ENCODE measurements at regions not wholly inside any gene's neighbourhood (a gene's known extent, or its start where the extent isn't known, plus 50 kb on each side); places are given as distances from the start of the nearest gene placed in this dataset.

- H3K9me3 ChIP-seq (ENCODE audit: control insufficient read depth, low read depth, low read length), result no peaks in the 10 kb centered on the region
- WGBS (ENCODE audit: extremely low coverage, insufficient read length, low lambda C conversion rate), result no CpG with 5 or more reads among the region's 5 CpGs
- TF ChIP-seq, protein P1, sequence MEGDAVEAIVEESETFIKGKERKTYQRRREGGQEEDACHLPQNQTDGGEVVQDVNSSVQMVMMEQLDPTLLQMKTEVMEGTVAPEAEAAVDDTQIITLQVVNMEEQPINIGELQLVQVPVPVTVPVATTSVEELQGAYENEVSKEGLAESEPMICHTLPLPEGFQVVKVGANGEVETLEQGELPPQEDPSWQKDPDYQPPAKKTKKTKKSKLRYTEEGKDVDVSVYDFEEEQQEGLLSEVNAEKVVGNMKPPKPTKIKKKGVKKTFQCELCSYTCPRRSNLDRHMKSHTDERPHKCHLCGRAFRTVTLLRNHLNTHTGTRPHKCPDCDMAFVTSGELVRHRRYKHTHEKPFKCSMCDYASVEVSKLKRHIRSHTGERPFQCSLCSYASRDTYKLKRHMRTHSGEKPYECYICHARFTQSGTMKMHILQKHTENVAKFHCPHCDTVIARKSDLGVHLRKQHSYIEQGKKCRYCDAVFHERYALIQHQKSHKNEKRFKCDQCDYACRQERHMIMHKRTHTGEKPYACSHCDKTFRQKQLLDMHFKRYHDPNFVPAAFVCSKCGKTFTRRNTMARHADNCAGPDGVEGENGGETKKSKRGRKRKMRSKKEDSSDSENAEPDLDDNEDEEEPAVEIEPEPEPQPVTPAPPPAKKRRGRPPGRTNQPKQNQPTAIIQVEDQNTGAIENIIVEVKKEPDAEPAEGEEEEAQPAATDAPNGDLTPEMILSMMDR (conservative IDR thresholded peaks at IDR 0.05), result no peak
- H3K4me2 ChIP-seq (ENCODE audit: insufficient read depth, insufficient read length, low read length), result no peak overlapping the region
- no peak overlapping the region for H3K27ac ChIP-seq (ENCODE audit: insufficient read length, low read depth, low read length)
- no peak overlapping the region for H4K8ac ChIP-seq (replicated peaks; ENCODE audit: insufficient read length, low read depth, low read length)
- no peaks in the 10 kb centered on the region for H4K20me1 ChIP-seq (ENCODE audit: control insufficient read depth, insufficient read depth, insufficient read length)
- Mint-ChIP-seq H3K9me3 (no peaks in the 10 kb centered on the region), H3K27ac (no peak overlapping the region), H3K4me3 (no peak overlapping the region; a peak in 1 of 5 replicates), H3K27me3 (ENCODE audit: low read depth) (no peaks in the 10 kb centered on the region), H3K4me1 (no peaks in the 10 kb centered on the region), H3K36me3 (ENCODE audit: insufficient read depth in 1 of 3, low read depth in 3 of 3) (no peaks in the 10 kb centered on the region)
- no peak overlapping the region for H3K4ac ChIP-seq (ENCODE audit: low read depth, low read length)
- H3K14ac ChIP-seq (ENCODE audit: insufficient read depth, low read length), result no peak overlapping the region
- no peak overlapping the region for H2BK120ac ChIP-seq (ENCODE audit: low read depth, low read length, poor library complexity, severe bottlenecking)
- no peak overlapping the region for H2BK12ac ChIP-seq (ENCODE audit: insufficient read length, low read depth, low read length)
- no peak overlapping the region for H3K56ac ChIP-seq (ENCODE audit: insufficient read length, low read depth, low read length)
- no peak overlapping the region for H2BK5ac ChIP-seq (ENCODE audit: insufficient read length, low read length)
- H3T11ph ChIP-seq (ENCODE audit: low read length), result no peak overlapping the region
- no peak overlapping the region for H2BK20ac ChIP-seq (ENCODE audit: low read depth, low read length, poor library complexity, severe bottlenecking)
- no peaks in the 10 kb centered on the region for H3K79me1 ChIP-seq (ENCODE audit: insufficient read depth, low read depth, low read length, poor library complexity, severe bottlenecking)
- no peak overlapping the region for H3K18ac ChIP-seq (ENCODE audit: insufficient read length, low read depth, low read length)
- no peaks in the 10 kb centered on the region for H3K4me1 ChIP-seq (ENCODE audit: insufficient read depth, low read length)
- H3K27me3 ChIP-seq (ENCODE audit: insufficient read depth, low read length), result no peaks in the 10 kb centered on the region
- H3K23ac ChIP-seq (ENCODE audit: insufficient read length, low read depth, low read length), result no peak overlapping the region
- H4K5ac ChIP-seq (ENCODE audit: insufficient read length, low read depth, low read length), result no peak overlapping the region
- H3K23me2 ChIP-seq (ENCODE audit: insufficient read length, low read depth, low read length, poor library complexity, severe bottlenecking), result no peaks in the 10 kb centered on the region
- H3K9ac ChIP-seq (ENCODE audit: extremely low read depth, insufficient read length, low read length), result no peak overlapping the region
- H2AK5ac ChIP-seq (ENCODE audit: insufficient read length, low read length), result no peak overlapping the region
- H4K91ac ChIP-seq (ENCODE audit: insufficient read length, low read depth, low read length), result no peak overlapping the region
- H2AFZ ChIP-seq (ENCODE audit: low read length), result no peak overlapping the region
- DNase-seq, result no peak
- H2BK15ac ChIP-seq (ENCODE audit: low read depth, low read length), result no peak overlapping the region
- no peaks in the 10 kb centered on the region for H3K79me2 ChIP-seq (ENCODE audit: insufficient read depth, low read length)
Measured at GRCh38 chr3:87575550-87575949, 299.2 kb upstream of the POU1F1 start.

All from H9 (cell line).